ENCODE measurements at regions not wholly inside any gene's neighbourhood (a gene's known extent, or its start where the extent isn't known, plus 50 kb on each side); places are given as distances from the start of the nearest gene placed in this dataset.

DNA sequence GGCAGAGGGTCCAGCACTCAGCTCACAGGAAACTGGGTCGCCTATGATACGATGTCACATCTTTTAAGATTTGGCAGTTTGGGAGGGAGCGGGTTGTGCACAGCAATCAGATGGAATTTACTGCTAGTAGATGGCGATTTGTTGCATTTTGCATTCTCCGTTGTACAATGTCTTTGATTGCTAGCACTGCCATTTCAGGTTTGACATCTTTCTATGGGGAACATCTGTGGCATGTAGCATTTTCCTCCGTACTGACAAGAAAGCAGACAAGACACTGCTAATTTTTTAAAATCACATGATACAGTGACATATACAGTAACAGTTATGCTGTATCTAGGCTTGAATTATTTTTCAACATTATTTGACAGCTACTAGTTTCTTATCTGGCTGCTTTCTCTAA is 119.7 kb upstream of the PCSK2 start:
- H3K27ac Mint-ChIP-seq = no peak overlapping the region
- no peaks in the 10 kb centered on the region for H3K4me1 Mint-ChIP-seq
- no peak for DNase-seq (ENCODE audit: low spot score in 2 of 2, unreplicated experiment in 2 of 2)
- TF ChIP-seq, protein P1, sequence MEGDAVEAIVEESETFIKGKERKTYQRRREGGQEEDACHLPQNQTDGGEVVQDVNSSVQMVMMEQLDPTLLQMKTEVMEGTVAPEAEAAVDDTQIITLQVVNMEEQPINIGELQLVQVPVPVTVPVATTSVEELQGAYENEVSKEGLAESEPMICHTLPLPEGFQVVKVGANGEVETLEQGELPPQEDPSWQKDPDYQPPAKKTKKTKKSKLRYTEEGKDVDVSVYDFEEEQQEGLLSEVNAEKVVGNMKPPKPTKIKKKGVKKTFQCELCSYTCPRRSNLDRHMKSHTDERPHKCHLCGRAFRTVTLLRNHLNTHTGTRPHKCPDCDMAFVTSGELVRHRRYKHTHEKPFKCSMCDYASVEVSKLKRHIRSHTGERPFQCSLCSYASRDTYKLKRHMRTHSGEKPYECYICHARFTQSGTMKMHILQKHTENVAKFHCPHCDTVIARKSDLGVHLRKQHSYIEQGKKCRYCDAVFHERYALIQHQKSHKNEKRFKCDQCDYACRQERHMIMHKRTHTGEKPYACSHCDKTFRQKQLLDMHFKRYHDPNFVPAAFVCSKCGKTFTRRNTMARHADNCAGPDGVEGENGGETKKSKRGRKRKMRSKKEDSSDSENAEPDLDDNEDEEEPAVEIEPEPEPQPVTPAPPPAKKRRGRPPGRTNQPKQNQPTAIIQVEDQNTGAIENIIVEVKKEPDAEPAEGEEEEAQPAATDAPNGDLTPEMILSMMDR (IDR thresholded peaks at IDR 0.05; ENCODE audit: unreplicated experiment) = no peak
- peaks cover 4% of the 10 kb centered on the region for H3K9me3 Mint-ChIP-seq
- H3K27me3 Mint-ChIP-seq (ENCODE audit: low read depth) = peaks cover 20% of the 10 kb centered on the region
- no peaks in the 10 kb centered on the region for H3K36me3 Mint-ChIP-seq
- no peak overlapping the region for H3K4me3 Mint-ChIP-seq

DNA sequence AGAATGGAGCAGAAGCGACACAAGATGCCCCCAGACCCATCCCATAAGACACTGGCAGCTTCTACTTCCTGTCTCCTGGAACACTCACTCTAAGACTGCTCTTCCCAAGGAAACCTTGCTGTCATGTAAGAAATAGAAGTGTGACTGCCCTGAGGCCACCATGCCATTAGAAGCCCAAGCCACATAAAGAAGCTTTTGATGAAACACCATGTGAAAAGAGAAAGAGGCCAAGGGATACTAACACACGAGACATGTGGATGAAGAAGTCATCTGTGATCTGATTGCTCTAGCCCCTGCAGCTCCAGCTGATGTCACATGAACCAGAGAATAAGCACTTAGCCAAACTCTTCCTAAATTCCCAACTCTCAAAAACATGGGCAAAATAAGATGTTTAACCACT is 117.9 kb upstream of the PCSK2 start:
- Mint-ChIP-seq H3K36me3 (no peaks in the 10 kb centered on the region), H3K4me3 (no peak overlapping the region), H3K27me3 (ENCODE audit: low read depth) (peaks cover 14% of the 10 kb centered on the region), H3K4me1 (no peaks in the 10 kb centered on the region), H3K27ac (no peak overlapping the region), H3K9me3 (peaks cover 4% of the 10 kb centered on the region)
- TF ChIP-seq, protein P1 (IDR thresholded peaks at IDR 0.05; ENCODE audit: unreplicated experiment) = no peak
- no peak for DNase-seq (ENCODE audit: low spot score in 2 of 2, unreplicated experiment in 2 of 2)

DNA sequence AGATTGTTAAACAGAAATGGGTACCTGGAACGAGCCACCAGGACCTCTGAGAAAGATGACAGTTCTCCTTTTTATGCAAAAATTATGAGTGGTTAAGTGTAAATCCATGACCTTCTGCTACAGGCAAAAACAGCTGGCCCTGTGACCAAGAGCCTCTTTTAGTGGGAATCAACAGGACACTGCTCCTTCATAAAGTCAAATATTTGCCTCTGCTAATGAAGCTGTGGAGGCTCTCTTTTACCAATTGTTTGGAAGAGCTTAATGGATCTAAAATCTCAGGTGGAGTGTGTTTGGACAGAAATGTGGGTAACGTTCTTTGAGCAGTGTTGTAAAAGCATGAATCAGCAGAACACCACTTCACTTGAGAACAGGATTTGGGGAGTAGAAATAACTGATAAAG is 117.5 kb upstream of the PCSK2 start:
- H3K27me3 Mint-ChIP-seq (ENCODE audit: low read depth) = peaks cover 11% of the 10 kb centered on the region
- H3K4me1 Mint-ChIP-seq = no peaks in the 10 kb centered on the region
- no peak for DNase-seq (ENCODE audit: low spot score in 2 of 2, unreplicated experiment in 2 of 2)
- peaks cover 4% of the 10 kb centered on the region for H3K9me3 Mint-ChIP-seq
- H3K4me3 Mint-ChIP-seq = no peak overlapping the region
- TF ChIP-seq, protein P1 (IDR thresholded peaks at IDR 0.05; ENCODE audit: unreplicated experiment) = no peak
- no peaks in the 10 kb centered on the region for H3K36me3 Mint-ChIP-seq
- no peak overlapping the region for H3K27ac Mint-ChIP-seq

DNA sequence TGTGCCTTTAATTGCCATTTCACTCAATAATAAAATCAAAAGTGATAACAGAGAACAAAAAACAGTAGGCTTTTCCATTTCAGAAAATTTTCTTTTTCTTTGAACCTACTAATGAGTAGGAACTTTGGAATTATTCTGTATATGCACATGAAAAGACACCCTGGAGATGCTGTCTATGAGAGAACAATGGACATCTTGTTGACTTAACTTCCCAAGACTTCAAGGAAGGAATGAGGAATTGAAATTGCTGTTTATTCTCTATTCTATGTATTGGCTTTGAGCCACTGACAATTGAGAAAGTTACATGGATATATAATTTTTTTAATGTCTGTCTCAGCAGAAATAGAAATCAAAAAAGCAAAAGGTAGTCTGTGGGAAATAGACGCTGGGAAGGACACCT is 98.6 kb upstream of the PCSK2 start:
- TF ChIP-seq, protein P1 (IDR thresholded peaks at IDR 0.05; ENCODE audit: unreplicated experiment) = no peak
- Mint-ChIP-seq H3K9me3 (peaks cover 9% of the 10 kb centered on the region), H3K4me3 (no peak overlapping the region), H3K27ac (no peak overlapping the region), H3K36me3 (no peaks in the 10 kb centered on the region), H3K27me3 (ENCODE audit: low read depth) (peaks cover 14% of the 10 kb centered on the region), H3K4me1 (peaks cover 2% of the 10 kb centered on the region)
- no peak for DNase-seq (ENCODE audit: low spot score in 2 of 2, unreplicated experiment in 2 of 2)

DNA sequence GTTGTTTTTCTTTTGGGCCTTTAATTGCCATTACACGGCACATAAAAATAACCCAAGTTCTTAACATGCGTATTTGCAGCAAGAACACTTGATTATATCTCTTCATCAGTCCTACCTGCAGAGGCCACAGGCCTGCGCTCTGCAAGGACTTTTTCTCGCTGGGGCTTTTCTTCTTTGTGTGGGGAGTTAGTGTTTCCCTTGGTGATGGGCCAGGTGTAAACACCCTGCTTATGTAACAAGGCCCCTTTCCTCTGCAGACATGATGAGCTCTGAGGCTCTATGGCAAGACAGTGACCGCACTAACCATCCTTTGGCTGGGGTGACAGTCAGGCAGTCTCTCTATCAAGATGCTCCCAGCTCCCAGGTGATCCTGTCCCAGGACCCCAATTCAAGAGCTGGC is 97.8 kb upstream of the PCSK2 start:
- H3K4me3 Mint-ChIP-seq = no peak overlapping the region
- no peaks in the 10 kb centered on the region for H3K36me3 Mint-ChIP-seq
- no peak overlapping the region for H3K27ac Mint-ChIP-seq
- DNase-seq (ENCODE audit: low spot score in 2 of 2, unreplicated experiment in 2 of 2) = no peak
- peaks cover 9% of the 10 kb centered on the region for H3K9me3 Mint-ChIP-seq
- TF ChIP-seq, protein P1 (IDR thresholded peaks at IDR 0.05; ENCODE audit: unreplicated experiment) = no peak
- H3K4me1 Mint-ChIP-seq = peaks cover 2% of the 10 kb centered on the region
- peaks cover 14% of the 10 kb centered on the region for H3K27me3 Mint-ChIP-seq (ENCODE audit: low read depth)

DNA sequence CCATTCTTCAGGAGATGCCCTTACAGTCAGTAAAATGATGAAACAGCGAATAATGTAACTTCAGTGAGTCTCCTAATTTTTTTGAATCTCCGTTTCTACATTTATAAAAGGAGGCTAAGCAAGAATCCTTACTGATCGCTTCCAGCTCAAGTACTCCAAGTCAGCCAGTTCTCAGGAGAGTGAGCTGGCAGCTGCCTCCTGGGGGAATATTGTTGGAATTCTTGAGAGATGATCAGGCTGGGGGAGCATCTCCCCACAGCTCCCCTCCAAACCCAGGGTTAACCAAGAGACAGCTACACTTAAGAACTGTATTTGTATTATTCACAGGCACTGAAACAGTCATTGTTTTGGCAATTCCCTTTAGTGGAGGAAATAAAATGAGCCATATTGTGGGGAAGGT is 89.1 kb upstream of the PCSK2 start:
- H3K9me3 Mint-ChIP-seq = peaks cover 3% of the 10 kb centered on the region
- TF ChIP-seq, protein P1 (IDR thresholded peaks at IDR 0.05; ENCODE audit: unreplicated experiment) = no peak
- no peak overlapping the region for H3K27ac Mint-ChIP-seq
- DNase-seq (ENCODE audit: low spot score in 2 of 2, unreplicated experiment in 2 of 2) = no peak
- no peak overlapping the region for H3K4me3 Mint-ChIP-seq
- H3K36me3 Mint-ChIP-seq = no peaks in the 10 kb centered on the region
- H3K27me3 Mint-ChIP-seq (ENCODE audit: low read depth) = peaks cover 8% of the 10 kb centered on the region
- no peaks in the 10 kb centered on the region for H3K4me1 Mint-ChIP-seq

Measured in mesothelial cell of epicardium (in vitro differentiated cells).